ENCODE measurements at regions not wholly inside any gene's neighbourhood (a gene's known extent, or its start where the extent isn't known, plus 50 kb on each side); places are given as distances from the start of the nearest gene placed in this dataset.

GRCh38 chr6:47156196-47156595 lies 114.1 kb upstream of the ADGRF1 start (continued):
- no peak for TF ChIP-seq REST (IDR thresholded peaks at IDR 0.05; ENCODE audit: borderline replicate concordance in 1 of 2, low read depth in 1 of 2, low read length in 2 of 2)
- TF ChIP-seq ATM (IDR thresholded peaks at IDR 0.05; ENCODE audit: borderline replicate concordance) = no peak
- TF ChIP-seq SNAPC4 (CRISPR knock-in tag; IDR thresholded peaks at IDR 0.05) = no peak
- no peak for TF ChIP-seq NR2F1 (CRISPR knock-in tag; IDR thresholded peaks at IDR 0.05)
- TF ChIP-seq HOXA3 (CRISPR knock-in tag; IDR thresholded peaks at IDR 0.05) = no peak
- TF ChIP-seq ZSCAN25 (CRISPR knock-in tag; IDR thresholded peaks at IDR 0.05) = no peak
- no peak for TF ChIP-seq JUNB (CRISPR knock-in tag; IDR thresholded peaks at IDR 0.05; ENCODE audit: borderline replicate concordance)
